HG03354 (cell line): ENCODE measurements at regions not wholly inside any gene's neighbourhood (a gene's known extent, or its start where the extent isn't known, plus 50 kb on each side); places are given as distances from the start of the nearest gene placed in this dataset.
"Not testable (repeated sequence)": the region's sequence is repeated elsewhere in the genome, so short reads cannot be mapped to it uniquely, and the experiment has no call there.

Experiments
- ATAC-seq: cut with Tn5 transposase; IDR thresholded peaks from one replicate; pipeline ENCODE4 v1.9.1; 2021; ENCODE audit warnings: mild to moderate bottlenecking; ENCODE audit not compliant: unreplicated experiment, poor library complexity, severe bottlenecking

DNA sequence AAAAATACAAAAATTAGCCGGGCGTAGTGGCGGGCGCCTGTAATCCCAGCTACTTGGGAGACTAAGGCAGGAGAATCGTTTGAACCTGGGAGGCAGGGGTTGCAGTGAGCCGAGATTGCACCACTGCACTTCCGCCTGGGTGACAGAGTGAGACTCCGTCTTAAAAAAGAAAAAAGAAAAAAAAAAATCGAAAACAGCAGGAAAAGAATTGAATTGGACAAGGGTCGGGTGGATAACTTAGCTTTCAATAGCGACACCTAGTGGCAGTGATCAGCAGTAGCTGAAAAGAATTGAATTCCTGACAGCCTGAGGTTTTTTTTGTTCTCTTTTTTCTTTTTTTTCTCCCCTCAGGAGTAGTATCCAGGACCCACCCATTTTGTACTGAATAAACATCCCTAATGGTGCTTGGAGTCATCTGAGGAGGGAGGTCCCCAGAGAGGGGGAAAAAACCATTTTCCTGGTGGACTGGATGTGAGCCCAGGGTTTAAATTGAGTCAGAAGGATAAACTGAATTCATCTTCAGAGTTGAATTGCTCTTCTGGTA, 55.1 kb downstream of the CYCS start:
- no peak for ATAC-seq

DNA sequence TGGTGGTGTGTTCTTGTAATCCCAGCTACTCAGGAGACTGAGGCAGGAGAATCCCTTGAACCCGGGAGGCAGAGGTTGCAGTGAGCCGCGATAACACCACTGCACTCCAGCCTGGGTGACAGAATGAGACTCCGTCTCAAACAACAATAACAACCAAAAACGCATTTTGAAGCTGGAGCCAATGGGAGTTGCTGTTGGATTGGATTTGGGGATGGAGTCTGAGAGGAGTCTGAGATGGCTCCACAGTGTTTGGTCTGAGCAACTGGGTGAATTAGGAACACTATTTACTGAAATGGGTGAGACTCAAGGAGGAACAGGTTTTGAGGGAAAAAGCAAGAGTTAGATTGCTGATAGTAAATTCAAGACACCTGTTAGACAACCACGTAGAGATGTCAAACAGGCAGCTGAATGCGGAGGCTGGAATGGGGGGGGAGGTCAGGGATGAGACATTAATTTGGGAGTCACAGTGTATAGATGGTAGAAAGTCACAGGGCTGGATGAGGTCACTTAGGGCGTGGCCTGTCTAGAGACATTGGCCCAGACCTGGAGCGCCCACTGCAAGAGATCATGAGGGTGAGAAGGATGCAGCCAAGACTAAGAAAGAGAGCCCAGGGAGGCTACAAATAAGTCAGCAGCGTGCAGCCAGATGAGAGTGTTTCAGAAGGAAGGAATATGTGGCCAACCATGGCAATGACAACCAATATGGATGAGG, 56.4 kb downstream of the CYCS start:
- no peak for ATAC-seq

DNA sequence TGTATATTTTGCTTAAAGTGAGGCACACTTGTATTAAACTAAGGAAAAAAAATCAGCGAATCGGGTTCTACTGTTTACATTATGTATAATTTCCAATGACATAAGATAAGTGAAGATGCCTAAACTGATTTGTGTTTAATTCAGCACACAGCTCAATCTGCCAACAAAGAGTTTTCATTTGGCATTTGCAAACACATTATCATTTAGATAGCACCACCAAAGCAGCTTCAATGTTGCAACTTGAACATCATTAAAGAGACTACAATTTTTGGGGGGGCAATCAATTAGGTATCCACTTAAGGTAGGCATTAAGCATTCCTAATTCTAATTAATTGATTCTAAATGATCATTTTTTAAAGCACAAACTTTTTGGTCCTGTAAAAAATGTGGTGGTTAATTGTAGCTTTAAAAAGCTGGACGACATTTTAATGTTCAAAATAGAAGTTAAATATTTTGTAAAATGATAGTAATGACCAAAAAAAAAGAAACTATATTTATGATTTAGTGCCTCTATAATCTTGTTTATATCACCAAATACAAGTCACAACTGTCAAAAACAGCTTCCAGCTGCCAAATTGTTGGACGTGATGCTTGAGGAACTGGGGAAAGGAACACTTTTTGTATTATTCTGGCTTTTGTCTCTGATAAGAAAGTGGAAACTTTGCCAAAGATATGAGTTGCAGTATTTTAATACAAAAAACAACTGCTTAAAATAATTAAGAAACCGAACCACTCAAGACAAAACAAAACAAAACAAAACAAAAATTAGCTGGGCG, 57.1 kb downstream of the CYCS start:
- ATAC-seq = no peak

DNA sequence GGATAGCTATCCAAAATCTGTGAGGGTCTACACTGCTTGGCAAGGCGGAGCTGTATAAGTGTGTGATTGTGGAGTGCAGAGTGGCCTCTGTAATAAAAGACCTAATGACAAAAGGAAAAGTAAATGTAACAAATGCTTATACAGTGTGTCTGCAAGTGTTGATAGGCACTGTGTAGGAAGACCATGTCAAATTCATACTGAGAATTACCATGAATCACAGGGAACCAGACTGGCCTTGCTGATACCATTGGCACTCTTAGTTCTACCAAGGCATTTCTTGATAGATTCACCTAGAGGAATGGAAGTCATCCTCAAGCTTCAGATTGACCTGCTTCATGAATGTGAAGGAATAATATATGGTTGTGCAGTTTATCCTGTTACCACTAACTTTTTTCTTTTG, 58.8 kb downstream of the CYCS start:
- no peak for ATAC-seq

DNA sequence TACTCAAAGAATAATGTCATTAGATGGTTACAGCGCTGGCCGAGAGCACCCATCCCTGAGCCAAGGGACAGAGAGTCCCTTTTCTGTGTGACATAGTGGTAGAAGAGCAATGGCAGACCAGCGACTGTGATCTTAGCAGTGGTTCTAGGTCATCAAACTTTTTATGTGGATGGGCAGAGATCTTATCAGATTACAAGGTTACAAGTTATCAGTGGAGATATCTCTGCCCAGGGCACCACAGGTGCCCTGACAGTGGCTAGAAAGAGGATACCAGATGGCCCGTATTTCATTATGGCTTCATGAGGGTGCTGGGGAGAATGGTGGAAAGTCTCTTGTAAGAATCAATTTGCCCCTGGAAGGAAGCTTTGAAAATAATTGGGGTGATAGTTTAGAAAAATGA, 62.7 kb downstream of the CYCS start:
- no peak for ATAC-seq

DNA sequence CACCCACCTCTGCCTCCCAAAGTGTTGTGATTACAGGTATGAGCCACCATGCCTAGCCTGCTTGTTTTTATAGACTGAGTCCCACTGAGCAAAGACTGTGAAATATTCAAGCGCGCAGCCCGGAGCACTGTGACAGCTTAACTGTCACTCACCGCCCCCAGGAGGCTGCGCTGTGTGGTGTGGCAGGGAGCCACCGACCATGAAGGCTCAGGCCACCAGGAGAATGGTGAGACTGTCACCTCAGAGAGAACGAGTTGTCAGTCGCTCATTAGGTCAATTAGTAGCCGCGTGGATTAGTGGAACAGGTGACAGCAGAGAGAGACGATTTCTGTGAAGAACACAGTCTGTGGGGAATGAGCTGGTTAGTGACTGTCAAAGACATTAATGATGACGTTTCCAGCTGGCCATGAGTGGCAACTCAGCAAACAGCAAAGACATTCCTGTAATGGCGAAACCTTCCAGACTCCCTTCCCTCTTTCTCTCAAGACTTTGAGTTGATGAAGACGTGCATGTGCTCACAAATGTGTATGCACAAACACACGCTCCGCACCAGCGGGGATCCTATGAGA, 64.5 kb downstream of the CYCS start:
- ATAC-seq = no peak

DNA sequence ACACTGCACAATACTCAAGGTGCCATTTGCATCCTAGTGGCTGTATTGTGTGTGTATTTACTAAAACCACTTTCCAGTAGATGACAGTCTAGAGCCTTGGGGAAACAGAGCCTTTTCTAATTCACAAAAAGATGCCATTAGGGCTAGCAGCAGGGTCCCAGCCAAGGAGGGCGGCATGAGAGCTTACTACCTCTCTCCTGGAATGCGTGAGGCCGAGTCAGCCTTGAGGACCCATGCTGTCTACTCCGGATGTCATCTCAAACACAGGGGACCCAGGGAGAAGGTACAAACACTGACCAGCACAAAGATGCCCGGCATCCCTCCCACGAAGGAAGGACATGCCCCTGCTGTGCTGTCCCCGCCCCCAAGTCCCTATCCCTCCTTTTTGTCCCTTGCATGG, 65.5 kb downstream of the CYCS start:
- no peak for ATAC-seq

DNA sequence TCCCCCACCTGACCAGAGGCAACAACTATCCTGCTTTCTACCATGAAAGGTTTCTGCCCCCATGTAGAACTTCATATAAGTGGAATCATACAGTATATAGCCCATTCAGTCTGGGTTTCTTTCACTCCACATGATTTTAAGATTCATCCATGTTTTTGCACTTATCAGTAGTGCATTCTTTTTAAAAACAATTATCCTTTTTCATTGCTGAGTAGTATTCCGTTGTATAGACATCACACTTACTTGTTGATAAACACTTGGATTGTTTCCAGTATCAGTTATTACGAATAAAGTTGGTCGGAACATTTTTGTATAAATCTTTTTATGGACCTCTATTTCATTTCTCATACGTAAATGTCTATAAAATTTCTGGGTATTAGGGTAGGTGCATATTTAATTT, 68.7 kb downstream of the CYCS start:
- no peak for ATAC-seq

DNA sequence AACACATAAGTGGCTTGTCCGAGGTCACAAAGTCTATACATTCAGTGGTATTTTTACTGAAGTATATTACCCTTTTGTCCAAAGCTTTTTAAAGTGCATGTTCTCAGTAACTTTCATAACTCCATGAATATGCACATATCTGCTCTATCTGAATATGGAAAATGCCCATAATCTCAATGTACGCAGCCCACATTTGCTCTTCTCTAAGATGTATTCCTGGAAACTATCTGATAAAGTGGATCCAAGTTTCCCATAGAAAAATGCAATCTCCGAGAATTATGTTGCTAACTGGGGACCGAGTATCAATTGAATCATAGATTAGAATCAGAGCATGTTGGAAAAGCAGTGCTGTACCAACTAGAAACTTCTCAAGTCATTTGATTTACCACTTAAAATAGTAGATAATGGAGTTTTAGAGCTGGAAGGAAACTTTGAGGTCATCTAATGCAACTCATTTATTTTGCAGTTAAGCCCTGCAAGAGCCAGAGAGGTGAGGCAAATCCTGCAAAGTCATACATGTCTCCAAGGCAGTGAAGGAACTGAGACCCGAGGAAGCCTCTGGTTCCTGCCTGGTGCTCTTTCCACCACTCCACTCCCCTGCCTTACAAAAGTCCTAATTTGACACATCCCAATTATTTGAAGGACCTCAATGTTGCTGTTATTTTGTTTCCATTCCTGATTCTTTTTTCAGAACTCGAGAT, 69.4 kb downstream of the CYCS start:
- ATAC-seq = no peak

DNA sequence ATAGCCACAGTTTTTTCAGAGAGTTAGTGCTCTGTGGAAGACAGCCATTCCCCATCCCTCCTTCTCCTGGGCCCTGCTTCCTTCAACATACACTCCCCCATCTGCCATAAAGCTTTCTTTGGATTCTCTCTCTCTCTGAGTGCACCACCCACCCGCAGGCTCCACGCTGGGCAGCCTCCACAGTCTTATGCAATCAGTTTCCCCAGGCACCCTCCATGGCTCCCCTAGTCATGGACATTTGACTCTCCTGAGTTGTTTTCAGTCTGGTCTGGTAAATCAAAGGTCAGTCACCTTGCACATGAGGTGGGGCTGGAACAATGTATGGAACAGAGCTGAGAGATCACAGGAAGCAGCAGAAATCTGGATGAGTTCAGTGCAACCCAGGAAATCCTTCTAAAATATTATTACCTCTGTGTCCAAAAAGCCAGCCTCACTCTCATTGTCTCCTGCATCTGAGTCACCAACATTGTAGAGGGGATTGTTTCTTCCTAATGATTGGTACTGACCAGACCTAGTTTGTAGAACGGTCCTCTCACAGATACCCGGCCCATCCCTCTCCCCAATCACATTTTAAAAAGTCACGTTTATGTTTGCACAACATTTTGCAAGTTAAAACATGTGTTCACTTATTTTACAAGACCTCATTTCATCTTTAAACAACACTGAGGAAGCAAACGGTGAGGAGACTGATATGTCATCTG, 70.1 kb downstream of the CYCS start:
- no peak for ATAC-seq

DNA sequence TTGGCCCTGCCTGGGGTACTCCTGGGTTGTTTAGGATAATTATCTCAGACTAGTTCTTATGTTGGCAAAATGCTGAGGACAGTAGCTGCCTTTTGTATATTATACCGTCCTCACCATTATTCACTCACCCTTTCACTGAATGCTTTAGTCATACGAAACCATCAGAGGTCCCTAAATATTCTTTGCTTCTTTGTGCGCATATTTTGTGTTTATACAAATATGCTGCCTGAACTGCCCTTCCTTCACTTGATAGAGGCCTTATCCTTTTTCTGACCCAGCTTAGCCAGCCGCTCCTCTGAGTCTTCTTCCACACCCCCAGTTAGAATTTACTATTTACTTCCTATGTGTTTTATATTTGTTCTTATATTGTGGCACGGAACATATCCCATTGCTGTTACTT, 70.2 kb upstream of the OSBPL3 start:
- ATAC-seq = no peak

DNA sequence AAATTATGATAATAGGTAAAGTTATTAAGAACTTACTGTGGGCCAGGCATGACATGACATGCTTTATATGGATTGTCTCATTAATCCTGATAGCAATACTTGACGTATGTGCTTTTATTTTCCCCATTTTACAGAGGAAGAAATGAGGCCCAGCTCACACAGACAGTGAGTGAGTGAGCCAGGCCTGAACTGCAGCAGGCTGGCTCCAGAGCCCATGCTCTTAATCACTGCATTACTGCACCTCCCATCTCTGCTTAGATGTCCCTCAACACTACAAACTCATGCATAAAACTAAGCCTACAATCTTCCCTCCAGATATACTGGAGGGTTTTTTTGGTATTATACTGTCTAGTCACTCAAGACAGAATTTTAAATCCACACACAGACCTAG, 68.5 kb upstream of the OSBPL3 start:
- no peak for ATAC-seq

DNA sequence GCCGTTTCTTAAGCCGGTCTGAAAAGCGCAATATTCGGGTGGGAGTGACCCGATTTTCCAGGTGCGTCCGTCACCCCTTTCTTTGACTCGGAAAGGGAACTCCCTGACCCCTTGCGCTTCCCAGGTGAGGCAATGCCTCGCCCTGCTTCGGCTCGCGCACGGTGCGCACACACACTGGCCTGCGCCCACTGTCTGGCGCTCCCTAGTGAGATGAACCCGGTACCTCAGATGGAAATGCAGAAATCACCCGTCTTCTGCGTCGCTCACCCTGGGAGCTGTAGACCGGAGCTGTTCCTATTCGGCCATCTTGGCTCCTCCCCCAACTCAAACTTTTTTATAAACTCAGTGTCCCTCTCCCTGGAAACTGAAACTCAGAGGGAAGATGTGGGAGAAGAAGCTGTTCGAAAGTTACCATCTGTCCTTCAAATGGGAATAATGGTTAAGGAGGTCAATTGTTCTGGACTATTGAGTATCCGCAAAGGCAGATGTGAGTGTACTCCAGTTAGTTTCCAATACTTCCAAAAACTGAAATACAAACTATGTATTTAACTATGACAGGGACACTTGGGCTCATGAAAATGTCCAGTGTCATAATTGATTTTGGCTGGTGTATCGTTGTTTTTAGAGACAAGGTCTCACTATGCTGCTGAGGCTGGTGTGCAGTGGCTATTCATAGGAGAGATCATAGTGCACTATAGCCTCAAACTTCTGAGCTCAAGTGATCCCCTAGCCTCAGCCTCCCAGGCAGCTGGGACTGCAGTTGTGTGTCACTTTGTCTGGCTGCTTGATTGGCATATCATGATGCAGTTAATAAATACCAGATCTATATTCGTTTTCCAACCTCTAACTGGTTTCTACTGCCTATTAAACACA, 67.8 kb upstream of the OSBPL3 start:
- not testable (repeated sequence) for ATAC-seq

DNA sequence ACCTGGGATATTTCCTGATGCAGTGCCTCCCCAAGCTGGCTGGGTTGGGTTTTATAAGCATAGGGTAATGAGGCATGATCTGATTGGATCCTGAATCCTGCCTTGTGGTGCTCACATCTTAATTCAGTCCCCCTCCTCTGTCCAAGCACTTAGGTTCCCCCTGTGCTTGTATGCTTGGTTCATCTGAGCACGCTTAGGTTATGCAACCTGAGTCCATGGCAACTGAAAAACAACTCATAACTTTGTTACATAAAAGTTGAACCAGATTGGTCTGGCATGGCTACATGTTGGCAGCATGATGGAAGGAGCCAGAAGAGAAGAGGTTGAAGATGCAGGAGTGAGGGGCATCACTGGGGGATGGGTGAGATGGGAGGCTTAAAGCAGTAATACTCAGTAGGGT, 57.3 kb upstream of the OSBPL3 start:
- no peak for ATAC-seq

DNA sequence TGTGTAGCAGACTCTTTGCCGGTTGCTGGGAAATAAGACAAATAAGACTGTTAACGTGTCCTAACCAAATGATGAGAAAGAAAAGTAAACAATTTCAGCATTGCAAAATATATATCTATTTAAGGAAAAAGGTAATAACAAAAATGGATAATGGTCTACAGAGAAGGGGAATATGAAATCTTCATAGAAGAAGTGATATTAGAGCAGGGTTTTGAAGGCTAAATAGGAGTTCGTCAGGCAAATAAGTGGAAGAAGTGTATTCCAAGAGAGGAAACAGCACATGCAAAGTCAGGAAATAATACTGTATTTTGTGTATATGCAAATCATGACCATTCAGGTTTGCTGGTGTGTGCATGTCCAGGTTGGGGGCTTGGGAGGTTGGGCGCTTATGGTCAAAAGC, 55.3 kb upstream of the OSBPL3 start:
- ATAC-seq = no peak

DNA sequence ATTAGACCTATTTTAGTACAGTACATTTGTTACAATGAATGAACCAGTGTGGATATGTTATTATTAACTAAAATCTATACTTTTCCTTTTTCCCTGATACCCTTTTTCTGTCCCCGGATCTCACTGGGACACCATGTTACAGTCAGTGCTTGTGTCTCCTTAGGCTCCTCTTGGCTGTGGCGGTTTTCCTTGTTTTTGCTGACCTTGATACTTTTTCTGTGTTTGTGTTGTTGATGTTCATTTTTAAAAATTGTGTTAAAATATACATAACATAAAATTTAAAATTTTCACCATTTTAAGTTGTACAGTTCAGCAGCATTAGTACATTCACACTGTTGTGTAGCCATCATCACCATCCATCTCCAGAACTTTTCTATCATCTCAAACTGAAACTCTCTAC, 54.2 kb upstream of the OSBPL3 start:
- ATAC-seq = no peak

DNA sequence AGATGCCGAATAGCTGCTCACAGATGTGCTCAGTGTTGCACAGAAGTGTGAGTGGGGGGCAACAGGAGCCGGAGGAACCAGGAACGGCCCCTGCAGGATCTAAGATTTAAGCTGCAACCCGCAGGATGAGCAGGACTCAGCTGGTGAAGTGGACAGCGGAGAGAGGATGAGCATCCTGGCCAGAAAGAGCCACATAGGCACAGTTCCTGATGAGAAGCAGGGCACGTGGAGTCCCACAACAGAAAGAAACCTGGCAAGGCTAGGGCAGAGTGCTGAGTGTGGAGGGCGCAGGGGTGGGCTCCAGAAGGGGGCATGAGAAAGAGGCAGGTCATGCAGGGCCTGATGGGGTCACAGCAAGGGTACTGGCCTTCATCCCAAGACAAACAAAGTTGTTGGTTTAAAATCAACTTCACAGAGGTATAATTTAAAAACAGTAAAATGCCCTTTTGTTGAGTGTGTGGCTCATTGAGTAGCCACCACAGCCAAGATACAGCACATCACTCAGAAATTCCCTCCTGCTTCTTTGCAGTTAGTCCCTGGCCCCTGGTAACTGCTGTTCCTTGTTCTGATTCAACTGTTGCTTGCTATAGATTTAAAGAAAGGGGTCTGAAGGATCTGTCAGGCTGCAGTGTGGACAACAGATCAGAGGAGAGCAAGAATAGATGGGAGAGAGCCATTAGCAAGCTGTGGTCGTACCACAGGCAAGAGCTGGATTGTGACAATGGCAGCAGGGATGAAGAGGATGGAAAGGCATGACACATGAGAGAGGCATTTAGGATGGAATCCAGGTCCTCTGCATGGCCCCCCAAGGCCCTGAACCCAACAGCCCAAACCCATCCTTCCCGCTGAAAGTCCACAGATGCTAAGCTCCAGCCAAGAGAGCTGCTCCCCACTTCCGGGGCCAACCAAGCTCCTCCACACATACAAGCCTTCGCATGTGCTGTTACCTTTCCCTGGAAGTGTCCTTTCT, 53.1 kb upstream of the OSBPL3 start:
- ATAC-seq = no peak

DNA sequence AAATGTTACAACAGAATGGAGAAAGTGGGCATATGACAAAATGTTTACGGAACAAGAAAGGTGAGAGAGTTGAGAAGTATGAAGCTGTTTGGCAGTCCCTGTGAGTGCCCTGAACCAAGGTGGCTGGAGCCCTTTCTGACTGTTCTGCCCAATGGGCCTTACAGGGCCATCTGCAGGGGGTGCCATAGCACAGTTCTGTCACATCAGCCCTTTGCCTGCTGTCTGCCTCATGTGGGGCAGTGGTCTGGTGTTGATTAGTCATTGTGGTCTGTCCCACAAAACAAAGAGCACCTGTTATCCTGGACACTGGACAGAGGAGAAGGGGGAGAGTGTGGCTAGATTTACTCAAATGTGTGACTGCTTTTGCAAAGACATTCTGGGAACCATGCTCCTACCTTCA, 51.5 kb upstream of the OSBPL3 start:
- ATAC-seq = peak; percentile 56
